ENCODE measurements at regions not wholly inside any gene's neighbourhood (a gene's known extent, or its start where the extent isn't known, plus 50 kb on each side); places are given as distances from the start of the nearest gene placed in this dataset.

- TF ChIP-seq, protein P1, sequence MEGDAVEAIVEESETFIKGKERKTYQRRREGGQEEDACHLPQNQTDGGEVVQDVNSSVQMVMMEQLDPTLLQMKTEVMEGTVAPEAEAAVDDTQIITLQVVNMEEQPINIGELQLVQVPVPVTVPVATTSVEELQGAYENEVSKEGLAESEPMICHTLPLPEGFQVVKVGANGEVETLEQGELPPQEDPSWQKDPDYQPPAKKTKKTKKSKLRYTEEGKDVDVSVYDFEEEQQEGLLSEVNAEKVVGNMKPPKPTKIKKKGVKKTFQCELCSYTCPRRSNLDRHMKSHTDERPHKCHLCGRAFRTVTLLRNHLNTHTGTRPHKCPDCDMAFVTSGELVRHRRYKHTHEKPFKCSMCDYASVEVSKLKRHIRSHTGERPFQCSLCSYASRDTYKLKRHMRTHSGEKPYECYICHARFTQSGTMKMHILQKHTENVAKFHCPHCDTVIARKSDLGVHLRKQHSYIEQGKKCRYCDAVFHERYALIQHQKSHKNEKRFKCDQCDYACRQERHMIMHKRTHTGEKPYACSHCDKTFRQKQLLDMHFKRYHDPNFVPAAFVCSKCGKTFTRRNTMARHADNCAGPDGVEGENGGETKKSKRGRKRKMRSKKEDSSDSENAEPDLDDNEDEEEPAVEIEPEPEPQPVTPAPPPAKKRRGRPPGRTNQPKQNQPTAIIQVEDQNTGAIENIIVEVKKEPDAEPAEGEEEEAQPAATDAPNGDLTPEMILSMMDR (IDR thresholded peaks at IDR 0.05), result no peak
- no peak for TF ChIP-seq EZH2 (IDR thresholded peaks at IDR 0.05; ENCODE audit: borderline replicate concordance, insufficient read depth, low read depth, low read length, poor library complexity, severe bottlenecking)
Observed at GRCh38 chr5:57776035-57776434, 293.4 kb upstream of the ACTBL2 start.
